GM23338 (cell line): ENCODE measurements at regions not wholly inside any gene's neighbourhood (a gene's known extent, or its start where the extent isn't known, plus 50 kb on each side); places are given as distances from the start of the nearest gene placed in this dataset.

Experiments used
- ATAC-seq: fragments of 200-7000 bp; cut with Tn5 transposase; 3 replicates; pipeline ENCODE4 v1.9.1; 2020
- DNase-seq: peaks from one replicate; pipeline ENCODE4 v3.0.0-alpha.2; 2015; ENCODE audit warnings: low spot score
- H2AFZ ChIP-seq: fragments of 200-600 bp; sonication (generic); 2 replicates; pipeline ENCODE4 v1.8.0; 2016; ENCODE audit warnings: antibody characterized with exemption, mild to moderate bottlenecking, moderate library complexity
- H3F3A ChIP-seq: fragments of 200-600 bp; sonication (generic); replicated peaks from 2 replicates; pipeline ENCODE4 v1.8.0; 2017; ENCODE audit warnings: antibody characterized with exemption, mixed run types, low read depth
- H3K27ac ChIP-seq: fragments of 200-600 bp; sonication (generic); 2 replicates; pipeline ENCODE4 v1.6.1; 2016; ENCODE audit warnings: low read depth
- H3K27me3 ChIP-seq: fragments of 200-600 bp; sonication (generic); 2 replicates; pipeline ENCODE4 v1.8.0; 2016; ENCODE audit warnings: mild to moderate bottlenecking, mixed run types, moderate library complexity; ENCODE audit not compliant: insufficient read depth
- H3K36me3 ChIP-seq: fragments of 200-600 bp; sonication (generic); 2 replicates; pipeline ENCODE4 v1.8.0; 2016; ENCODE audit warnings: mild to moderate bottlenecking; ENCODE audit not compliant: insufficient read depth
- H3K4me1 ChIP-seq: fragments of 200-600 bp; sonication (generic); 2 replicates; pipeline ENCODE4 v1.8.0; 2016; ENCODE audit warnings: mild to moderate bottlenecking, moderate library complexity; ENCODE audit not compliant: insufficient read depth
- H3K4me2 ChIP-seq: fragments of 200-600 bp; sonication (generic); 2 replicates; pipeline ENCODE4 v1.7.1; 2017; ENCODE audit warnings: mixed run types
- H3K4me3 ChIP-seq: fragments of 200-600 bp; sonication (generic); 2 replicates; pipeline ENCODE4 v1.6.1; 2016; ENCODE audit warnings: mixed run types
- H3K79me2 ChIP-seq: fragments of 200-600 bp; sonication (generic); replicated peaks from 2 replicates; pipeline ENCODE4 v1.8.0; 2017; ENCODE audit warnings: mild to moderate bottlenecking; ENCODE audit not compliant: insufficient read depth
- H3K9me2 ChIP-seq: fragments of 200-600 bp; sonication (generic); 2 replicates; pipeline ENCODE4 v1.8.0; 2017; ENCODE audit not compliant: insufficient read depth
- H4K20me1 ChIP-seq: fragments of 200-600 bp; sonication (generic); replicated peaks from 2 replicates; pipeline ENCODE4 v1.8.0; 2017; ENCODE audit warnings: mild to moderate bottlenecking; ENCODE audit not compliant: insufficient read depth
- H3K27ac Mint-ChIP-seq: 2 replicates; pipeline ENCODE4 v1.8.0; 2020; ENCODE audit warnings: inconsistent platforms, mild to moderate bottlenecking, moderate library complexity, mixed read lengths
- H3K27me3 Mint-ChIP-seq: 3 replicates; pipeline ENCODE4 v1.8.0; 2022; ENCODE audit warnings: low read depth, mild to moderate bottlenecking, moderate library complexity, mixed read lengths, inconsistent platforms; ENCODE audit not compliant: insufficient read depth, poor library complexity
- H3K36me3 Mint-ChIP-seq: 3 replicates; pipeline ENCODE4 v1.8.0; 2021; ENCODE audit warnings: low read depth, mild to moderate bottlenecking, inconsistent platforms, moderate library complexity, mixed read lengths
- H3K4me1 Mint-ChIP-seq: 3 replicates; pipeline ENCODE4 v1.8.0; 2020; ENCODE audit warnings: mild to moderate bottlenecking, inconsistent platforms, mixed read lengths
- H3K4me3 Mint-ChIP-seq: 3 replicates; pipeline ENCODE4 v1.8.0; 2021; ENCODE audit warnings: moderate library complexity, mild to moderate bottlenecking, inconsistent platforms, mixed read lengths
- H3K9me3 Mint-ChIP-seq: 3 replicates; pipeline ENCODE4 v1.8.0; 2020; ENCODE audit warnings: moderate library complexity, mild to moderate bottlenecking, inconsistent platforms, mixed read lengths
- NANOG ChIP-seq: IDR thresholded peaks from 2 replicates; pipeline ENCODE4 v1.6.1; 2016; ENCODE audit warnings: antibody characterized with exemption, borderline replicate concordance
- STAT1 ChIP-seq: IDR thresholded peaks from one replicate; pipeline ENCODE4 v1.6.1; 2016; ENCODE audit warnings: antibody characterized with exemption; ENCODE audit not compliant: unreplicated experiment
- ZNF331 ChIP-seq: fragments of 250-450 bp; sonication (Bioruptor Pico); IDR thresholded peaks from 2 replicates; pipeline ENCODE4 v1.5.0; 2020; ENCODE audit warnings: low read depth, mild to moderate bottlenecking, moderate library complexity
- TF ChIP-seq, protein P1 (sequence below): fragments of 250-450 bp; sonication (Bioruptor Pico); IDR thresholded peaks from 2 replicates; pipeline ENCODE4 v1.5.0; 2020; ENCODE audit warnings: mild to moderate bottlenecking, moderate library complexity
- TF ChIP-seq, protein P2 (sequence below): IDR thresholded peaks from one replicate; pipeline ENCODE4 v1.6.1; 2018; ENCODE audit warnings: antibody characterized with exemption; ENCODE audit not compliant: unreplicated experiment

GRCh38 chr5:9927521-9927997, 297.4 kb upstream of the TAS2R1 start (continued):
- TF ChIP-seq, protein P1, sequence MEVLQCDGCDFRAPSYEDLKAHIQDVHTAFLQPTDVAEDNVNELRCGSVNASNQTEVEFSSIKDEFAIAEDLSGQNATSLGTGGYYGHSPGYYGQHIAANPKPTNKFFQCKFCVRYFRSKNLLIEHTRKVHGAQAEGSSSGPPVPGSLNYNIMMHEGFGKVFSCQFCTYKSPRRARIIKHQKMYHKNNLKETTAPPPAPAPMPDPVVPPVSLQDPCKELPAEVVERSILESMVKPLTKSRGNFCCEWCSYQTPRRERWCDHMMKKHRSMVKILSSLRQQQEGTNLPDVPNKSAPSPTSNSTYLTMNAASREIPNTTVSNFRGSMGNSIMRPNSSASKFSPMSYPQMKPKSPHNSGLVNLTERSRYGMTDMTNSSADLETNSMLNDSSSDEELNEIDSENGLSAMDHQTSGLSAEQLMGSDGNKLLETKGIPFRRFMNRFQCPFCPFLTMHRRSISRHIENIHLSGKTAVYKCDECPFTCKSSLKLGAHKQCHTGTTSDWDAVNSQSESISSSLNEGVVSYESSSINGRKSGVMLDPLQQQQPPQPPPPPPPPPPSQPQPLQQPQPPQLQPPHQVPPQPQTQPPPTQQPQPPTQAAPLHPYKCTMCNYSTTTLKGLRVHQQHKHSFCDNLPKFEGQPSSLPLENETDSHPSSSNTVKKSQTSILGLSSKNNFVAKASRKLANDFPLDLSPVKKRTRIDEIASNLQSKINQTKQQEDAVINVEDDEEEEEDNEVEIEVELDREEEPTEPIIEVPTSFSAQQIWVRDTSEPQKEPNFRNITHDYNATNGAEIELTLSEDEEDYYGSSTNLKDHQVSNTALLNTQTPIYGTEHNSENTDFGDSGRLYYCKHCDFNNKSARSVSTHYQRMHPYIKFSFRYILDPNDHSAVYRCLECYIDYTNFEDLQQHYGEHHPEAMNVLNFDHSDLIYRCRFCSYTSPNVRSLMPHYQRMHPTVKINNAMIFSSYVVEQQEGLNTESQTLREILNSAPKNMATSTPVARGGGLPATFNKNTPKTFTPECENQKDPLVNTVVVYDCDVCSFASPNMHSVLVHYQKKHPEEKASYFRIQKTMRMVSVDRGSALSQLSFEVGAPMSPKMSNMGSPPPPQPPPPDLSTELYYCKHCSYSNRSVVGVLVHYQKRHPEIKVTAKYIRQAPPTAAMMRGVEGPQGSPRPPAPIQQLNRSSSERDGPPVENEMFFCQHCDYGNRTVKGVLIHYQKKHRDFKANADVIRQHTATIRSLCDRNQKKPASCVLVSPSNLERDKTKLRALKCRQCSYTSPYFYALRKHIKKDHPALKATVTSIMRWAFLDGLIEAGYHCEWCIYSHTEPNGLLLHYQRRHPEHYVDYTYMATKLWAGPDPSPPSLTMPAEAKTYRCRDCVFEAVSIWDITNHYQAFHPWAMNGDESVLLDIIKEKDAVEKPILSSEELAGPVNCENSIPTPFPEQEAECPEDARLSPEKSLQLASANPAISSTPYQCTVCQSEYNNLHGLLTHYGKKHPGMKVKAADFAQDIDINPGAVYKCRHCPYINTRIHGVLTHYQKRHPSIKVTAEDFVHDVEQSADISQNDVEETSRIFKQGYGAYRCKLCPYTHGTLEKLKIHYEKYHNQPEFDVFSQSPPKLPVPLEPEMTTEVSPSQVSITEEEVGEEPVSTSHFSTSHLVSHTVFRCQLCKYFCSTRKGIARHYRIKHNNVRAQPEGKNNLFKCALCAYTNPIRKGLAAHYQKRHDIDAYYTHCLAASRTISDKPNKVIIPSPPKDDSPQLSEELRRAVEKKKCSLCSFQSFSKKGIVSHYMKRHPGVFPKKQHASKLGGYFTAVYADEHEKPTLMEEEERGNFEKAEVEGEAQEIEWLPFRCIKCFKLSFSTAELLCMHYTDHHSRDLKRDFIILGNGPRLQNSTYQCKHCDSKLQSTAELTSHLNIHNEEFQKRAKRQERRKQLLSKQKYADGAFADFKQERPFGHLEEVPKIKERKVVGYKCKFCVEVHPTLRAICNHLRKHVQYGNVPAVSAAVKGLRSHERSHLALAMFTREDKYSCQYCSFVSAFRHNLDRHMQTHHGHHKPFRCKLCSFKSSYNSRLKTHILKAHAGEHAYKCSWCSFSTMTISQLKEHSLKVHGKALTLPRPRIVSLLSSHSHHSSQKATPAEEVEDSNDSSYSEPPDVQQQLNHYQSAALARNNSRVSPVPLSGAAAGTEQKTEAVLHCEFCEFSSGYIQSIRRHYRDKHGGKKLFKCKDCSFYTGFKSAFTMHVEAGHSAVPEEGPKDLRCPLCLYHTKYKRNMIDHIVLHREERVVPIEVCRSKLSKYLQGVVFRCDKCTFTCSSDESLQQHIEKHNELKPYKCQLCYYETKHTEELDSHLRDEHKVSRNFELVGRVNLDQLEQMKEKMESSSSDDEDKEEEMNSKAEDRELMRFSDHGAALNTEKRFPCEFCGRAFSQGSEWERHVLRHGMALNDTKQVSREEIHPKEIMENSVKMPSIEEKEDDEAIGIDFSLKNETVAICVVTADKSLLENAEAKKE (CRISPR knock-in tag): no peak

DNA sequence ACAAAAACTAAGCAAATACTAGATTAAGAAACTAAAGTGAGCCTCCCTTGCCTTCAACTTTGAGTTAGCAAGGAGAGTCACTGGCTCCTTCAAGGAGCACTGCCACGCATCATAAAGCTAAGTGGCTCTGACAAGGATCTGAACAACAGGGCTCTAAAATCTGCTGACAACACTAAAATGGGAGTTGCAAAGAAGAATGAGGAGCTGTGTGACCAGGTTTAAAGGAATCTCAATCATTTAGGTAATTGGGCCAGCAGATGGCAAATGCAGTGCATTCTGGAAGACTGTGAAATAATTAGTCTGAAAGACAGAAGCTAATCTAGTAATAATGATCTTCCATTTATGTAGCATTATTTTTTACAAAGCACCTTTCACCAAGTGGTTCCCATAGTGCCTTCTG, 297.0 kb upstream of the TAS2R1 start:
- no peak overlapping the region for H3K4me2 ChIP-seq
- no peak overlapping the region for H3K4me3 ChIP-seq
- no peak overlapping the region for H3K27ac ChIP-seq
- no peaks in the 10 kb centered on the region for H3K27me3 ChIP-seq
- TF ChIP-seq, protein P2, sequence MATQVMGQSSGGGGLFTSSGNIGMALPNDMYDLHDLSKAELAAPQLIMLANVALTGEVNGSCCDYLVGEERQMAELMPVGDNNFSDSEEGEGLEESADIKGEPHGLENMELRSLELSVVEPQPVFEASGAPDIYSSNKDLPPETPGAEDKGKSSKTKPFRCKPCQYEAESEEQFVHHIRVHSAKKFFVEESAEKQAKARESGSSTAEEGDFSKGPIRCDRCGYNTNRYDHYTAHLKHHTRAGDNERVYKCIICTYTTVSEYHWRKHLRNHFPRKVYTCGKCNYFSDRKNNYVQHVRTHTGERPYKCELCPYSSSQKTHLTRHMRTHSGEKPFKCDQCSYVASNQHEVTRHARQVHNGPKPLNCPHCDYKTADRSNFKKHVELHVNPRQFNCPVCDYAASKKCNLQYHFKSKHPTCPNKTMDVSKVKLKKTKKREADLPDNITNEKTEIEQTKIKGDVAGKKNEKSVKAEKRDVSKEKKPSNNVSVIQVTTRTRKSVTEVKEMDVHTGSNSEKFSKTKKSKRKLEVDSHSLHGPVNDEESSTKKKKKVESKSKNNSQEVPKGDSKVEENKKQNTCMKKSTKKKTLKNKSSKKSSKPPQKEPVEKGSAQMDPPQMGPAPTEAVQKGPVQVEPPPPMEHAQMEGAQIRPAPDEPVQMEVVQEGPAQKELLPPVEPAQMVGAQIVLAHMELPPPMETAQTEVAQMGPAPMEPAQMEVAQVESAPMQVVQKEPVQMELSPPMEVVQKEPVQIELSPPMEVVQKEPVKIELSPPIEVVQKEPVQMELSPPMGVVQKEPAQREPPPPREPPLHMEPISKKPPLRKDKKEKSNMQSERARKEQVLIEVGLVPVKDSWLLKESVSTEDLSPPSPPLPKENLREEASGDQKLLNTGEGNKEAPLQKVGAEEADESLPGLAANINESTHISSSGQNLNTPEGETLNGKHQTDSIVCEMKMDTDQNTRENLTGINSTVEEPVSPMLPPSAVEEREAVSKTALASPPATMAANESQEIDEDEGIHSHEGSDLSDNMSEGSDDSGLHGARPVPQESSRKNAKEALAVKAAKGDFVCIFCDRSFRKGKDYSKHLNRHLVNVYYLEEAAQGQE: no peak
- TF ChIP-seq ZNF331: no peak
- TF ChIP-seq, protein P1 (CRISPR knock-in tag): no peak
- no peak for TF ChIP-seq NANOG
- TF ChIP-seq STAT1: no peak
- H3K4me1 ChIP-seq: no peaks in the 10 kb centered on the region
- H3K79me2 ChIP-seq: no peaks in the 10 kb centered on the region
- H3F3A ChIP-seq: no peaks in the 10 kb centered on the region
- H4K20me1 ChIP-seq: no peaks in the 10 kb centered on the region
- Mint-ChIP-seq H3K36me3 (peaks cover 22% of the 10 kb centered on the region; the same call in 2 of the 3 replicates), H3K4me1 (peaks cover 14% of the 10 kb centered on the region), H3K27ac (no peak overlapping the region), H3K9me3 (peaks cover 29% of the 10 kb centered on the region), H3K4me3 (no peak overlapping the region), H3K27me3 (peaks cover 3% of the 10 kb centered on the region)
- no peak overlapping the region for H2AFZ ChIP-seq
- 0 out of 2 replicates have a peak, but pooled peaks cover 10% of the 10 kb centered on the region for H3K9me2 ChIP-seq
- peak; percentile 56 for ATAC-seq
- no peaks in the 10 kb centered on the region for H3K36me3 ChIP-seq
- peak; percentile 41 for DNase-seq
